OCI-LY1 (cell line): ENCODE measurements at regions not wholly inside any gene's neighbourhood (a gene's known extent, or its start where the extent isn't known, plus 50 kb on each side); places are given as distances from the start of the nearest gene placed in this dataset.

Experiments used
- CTCF ChIP-seq: fragments of 200-600 bp; sonication (generic), shearing (Covaris generic); IDR thresholded peaks from 2 replicates; pipeline ENCODE4 v1.5.1; 2017; ENCODE audit warnings: mild to moderate bottlenecking, antibody characterized with exemption, low read length, moderate library complexity, mixed read lengths
- EZH2 ChIP-seq: fragments of 200-600 bp; sonication (generic), shearing (Covaris generic); IDR thresholded peaks from 2 replicates; pipeline ENCODE4 v1.8.0; 2017; ENCODE audit warnings: borderline replicate concordance, mixed run types, mild to moderate bottlenecking, antibody characterized with exemption, low read length, moderate library complexity, mixed read lengths

- TF ChIP-seq CTCF, result no peak
- no peak for TF ChIP-seq EZH2
These were observed 219.9 kb downstream of the RFC3 start for GRCh38 chr13:34037636-34038540.
